Nephron progenitor cell (in vitro differentiated cells): ENCODE measurements at regions not wholly inside any gene's neighbourhood (a gene's known extent, or its start where the extent isn't known, plus 50 kb on each side); places are given as distances from the start of the nearest gene placed in this dataset.
"Not testable (repeated sequence)": the region's sequence is repeated elsewhere in the genome, so short reads cannot be mapped to it uniquely, and the experiment has no call there.

Experiments
- DNase-seq: peaks from one replicate; pipeline ENCODE4 v3.0.0; 2021
- H3K27ac Mint-ChIP-seq: 2 replicates; pipeline ENCODE4 v1.8.0; 2021; ENCODE audit warnings: mild to moderate bottlenecking, moderate library complexity, mixed read lengths
- H3K27me3 Mint-ChIP-seq: 2 replicates; pipeline ENCODE4 v1.8.0; 2021; ENCODE audit warnings: mild to moderate bottlenecking, low read depth, mixed read lengths; ENCODE audit not compliant: poor library complexity
- H3K36me3 Mint-ChIP-seq: 2 replicates; pipeline ENCODE4 v1.8.0; 2021; ENCODE audit warnings: low read depth, mixed read lengths
- H3K4me1 Mint-ChIP-seq: 2 replicates; pipeline ENCODE4 v1.8.0; 2021; ENCODE audit warnings: mixed read lengths
- H3K4me3 Mint-ChIP-seq: 2 replicates; pipeline ENCODE4 v1.8.0; 2021; ENCODE audit warnings: mild to moderate bottlenecking, moderate library complexity, mixed read lengths
- H3K9me3 Mint-ChIP-seq: 2 replicates; pipeline ENCODE4 v1.8.0; 2021; ENCODE audit warnings: mild to moderate bottlenecking, moderate library complexity, mixed read lengths
- TF ChIP-seq, protein P1 (sequence below): fragments of 200-600 bp; sonication (generic); IDR thresholded peaks from 2 replicates; pipeline ENCODE4 v1.5.0; 2021; ENCODE audit warnings: antibody characterized with exemption

DNA sequence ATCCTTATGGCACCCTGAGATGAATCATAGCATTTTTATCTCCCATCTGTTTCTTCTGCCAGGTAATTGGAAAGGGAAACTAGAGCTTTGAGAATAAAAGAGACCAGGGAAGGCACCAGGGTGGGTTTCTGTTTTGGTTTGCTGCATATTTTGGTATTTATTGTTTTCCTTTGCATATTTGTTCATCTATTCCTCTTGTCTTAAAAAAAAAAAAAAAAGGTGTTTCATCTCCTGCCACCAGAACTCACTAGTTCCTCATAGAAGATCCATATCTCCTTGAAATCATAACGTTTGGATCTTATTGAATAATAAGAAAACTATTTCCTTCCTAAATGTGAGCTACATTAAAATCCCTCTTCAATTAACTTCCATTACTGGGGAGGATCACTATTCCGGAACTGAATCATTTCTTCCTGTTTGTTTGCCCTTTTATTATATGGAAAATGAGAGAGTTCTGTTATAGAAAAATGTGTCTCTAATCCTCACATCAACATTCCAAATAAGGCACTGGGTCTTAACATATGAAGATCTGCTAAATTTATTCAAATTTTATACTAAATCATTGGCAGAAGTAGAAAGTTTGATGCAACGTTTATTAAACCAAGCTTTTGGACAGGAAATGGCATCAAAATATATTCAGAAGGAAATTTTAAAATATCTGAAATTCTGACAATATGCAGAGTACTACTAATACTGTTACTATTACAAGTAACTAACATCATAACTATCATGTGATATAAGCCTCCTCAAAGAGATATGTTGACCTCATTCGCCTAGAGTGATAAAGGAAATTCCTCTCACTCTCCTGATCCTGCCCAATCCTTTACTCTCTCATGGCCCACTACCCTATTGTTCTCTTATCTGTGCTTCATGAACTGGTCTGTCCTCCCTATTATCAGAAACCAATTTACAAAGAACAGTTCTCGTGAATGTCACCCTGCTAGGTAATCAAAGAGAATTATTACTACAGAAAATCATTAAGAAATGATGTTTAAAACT lies 229.4 kb upstream of the RSPO3 start:
- H3K4me1 Mint-ChIP-seq, result no peaks in the 10 kb centered on the region

DNA sequence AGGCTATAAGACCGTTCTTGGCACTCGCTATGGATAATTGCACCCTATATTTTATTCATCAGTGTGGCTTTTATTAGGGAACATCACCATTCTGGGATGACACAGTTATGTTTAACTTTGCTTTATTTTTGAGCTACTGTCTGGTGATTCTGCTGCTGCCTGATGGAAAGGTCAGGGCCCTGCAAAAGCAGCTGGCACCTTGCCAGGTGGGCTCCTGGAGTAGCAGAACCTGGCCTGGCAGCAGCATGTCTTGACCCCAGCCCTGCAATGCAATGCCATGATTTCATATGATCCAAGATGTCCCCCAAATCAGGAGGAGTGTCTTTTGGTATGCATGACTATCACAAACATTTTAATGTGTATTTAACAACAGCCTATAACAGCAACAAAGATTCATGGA lies 228.4 kb upstream of the RSPO3 start:
- TF ChIP-seq, protein P1, sequence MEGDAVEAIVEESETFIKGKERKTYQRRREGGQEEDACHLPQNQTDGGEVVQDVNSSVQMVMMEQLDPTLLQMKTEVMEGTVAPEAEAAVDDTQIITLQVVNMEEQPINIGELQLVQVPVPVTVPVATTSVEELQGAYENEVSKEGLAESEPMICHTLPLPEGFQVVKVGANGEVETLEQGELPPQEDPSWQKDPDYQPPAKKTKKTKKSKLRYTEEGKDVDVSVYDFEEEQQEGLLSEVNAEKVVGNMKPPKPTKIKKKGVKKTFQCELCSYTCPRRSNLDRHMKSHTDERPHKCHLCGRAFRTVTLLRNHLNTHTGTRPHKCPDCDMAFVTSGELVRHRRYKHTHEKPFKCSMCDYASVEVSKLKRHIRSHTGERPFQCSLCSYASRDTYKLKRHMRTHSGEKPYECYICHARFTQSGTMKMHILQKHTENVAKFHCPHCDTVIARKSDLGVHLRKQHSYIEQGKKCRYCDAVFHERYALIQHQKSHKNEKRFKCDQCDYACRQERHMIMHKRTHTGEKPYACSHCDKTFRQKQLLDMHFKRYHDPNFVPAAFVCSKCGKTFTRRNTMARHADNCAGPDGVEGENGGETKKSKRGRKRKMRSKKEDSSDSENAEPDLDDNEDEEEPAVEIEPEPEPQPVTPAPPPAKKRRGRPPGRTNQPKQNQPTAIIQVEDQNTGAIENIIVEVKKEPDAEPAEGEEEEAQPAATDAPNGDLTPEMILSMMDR, result no peak
- Mint-ChIP-seq H3K27ac (no peak overlapping the region), H3K36me3 (peaks cover 12% of the 10 kb centered on the region), H3K9me3 (peaks cover 16% of the 10 kb centered on the region), H3K27me3 (no peaks in the 10 kb centered on the region), H3K4me3 (no peak overlapping the region), H3K4me1 (no peaks in the 10 kb centered on the region)
- DNase-seq, result no peak

More for the DNA sequence above, 229.4 kb upstream of the RSPO3 start:
- Mint-ChIP-seq H3K27ac (no peak overlapping the region), H3K27me3 (no peaks in the 10 kb centered on the region), H3K9me3 (peaks cover 19% of the 10 kb centered on the region), H3K4me3 (no peak overlapping the region), H3K36me3 (peaks cover 15% of the 10 kb centered on the region)
- no peak for DNase-seq
- TF ChIP-seq, protein P1, result no peak

DNA sequence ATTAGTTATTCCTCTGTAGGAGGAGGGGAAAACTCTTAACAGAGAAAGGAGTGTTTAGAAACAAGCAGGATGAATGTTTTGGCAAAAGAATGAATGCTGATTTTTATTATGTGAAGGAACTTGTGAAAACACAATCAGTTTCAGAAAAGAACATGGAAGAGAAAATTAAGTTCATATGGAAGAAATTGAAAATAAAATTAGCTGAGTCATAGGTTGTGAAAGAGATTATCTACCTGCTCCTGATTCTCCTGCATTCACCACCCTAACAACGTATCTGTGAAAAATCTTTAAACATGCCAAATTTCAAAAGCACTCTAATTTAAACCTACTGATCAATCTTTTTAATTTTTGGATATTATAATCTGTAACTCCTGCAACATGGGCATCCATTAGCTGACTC lies 227.3 kb upstream of the RSPO3 start:
- DNase-seq, result no peak
- TF ChIP-seq, protein P1, result no peak
- H3K4me3 Mint-ChIP-seq, result no peak overlapping the region
- H3K4me1 Mint-ChIP-seq, result no peaks in the 10 kb centered on the region
- H3K36me3 Mint-ChIP-seq, result peaks cover 12% of the 10 kb centered on the region
- no peaks in the 10 kb centered on the region for H3K27me3 Mint-ChIP-seq
- peaks cover 16% of the 10 kb centered on the region for H3K9me3 Mint-ChIP-seq
- no peak overlapping the region for H3K27ac Mint-ChIP-seq

DNA sequence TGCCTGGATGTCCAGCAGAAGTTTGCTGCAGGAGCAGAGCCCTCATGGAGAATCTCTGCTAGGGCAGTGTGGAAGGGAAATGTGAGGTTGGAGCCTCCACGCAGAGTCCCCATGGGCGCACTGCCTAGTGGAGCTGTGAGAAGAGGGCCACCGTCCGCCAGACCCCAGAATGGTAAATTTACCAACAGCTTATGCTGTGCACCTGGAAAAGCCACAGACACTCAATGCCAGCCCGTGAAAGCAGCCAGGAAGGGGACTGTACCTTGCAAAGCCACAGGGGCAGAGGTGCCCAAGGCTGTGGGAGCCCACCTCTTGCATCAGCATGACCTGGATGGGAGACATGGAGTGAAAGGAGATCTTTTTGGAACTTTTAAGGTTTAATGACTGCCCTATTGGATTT lies 225.6 kb upstream of the RSPO3 start:
- not testable (repeated sequence) for H3K27me3 Mint-ChIP-seq, H3K4me3 Mint-ChIP-seq, DNase-seq, H3K4me1 Mint-ChIP-seq, H3K27ac Mint-ChIP-seq
- Mint-ChIP-seq H3K36me3 (peaks cover 12% of the 10 kb centered on the region), H3K9me3 (peaks cover 16% of the 10 kb centered on the region)

DNA sequence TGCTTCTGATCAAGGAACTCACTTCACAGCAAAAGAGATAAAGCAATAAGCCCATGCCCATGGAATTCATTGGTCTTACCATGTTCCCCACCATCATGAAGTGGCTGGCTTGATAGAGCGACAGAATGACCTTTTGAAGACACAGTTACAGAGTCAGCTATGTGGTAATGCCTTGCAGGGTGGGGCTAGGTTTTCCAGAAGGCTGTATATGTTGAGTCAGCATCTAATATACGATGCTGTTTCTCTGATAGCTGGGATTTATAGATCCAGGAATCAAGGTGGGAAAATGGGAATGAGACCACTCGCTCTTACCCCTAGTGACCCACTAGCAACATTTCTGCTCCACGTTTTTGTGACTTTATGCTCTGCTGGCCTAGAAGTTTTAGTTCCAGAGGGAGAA lies 220.7 kb upstream of the RSPO3 start:
- Mint-ChIP-seq H3K36me3 (no peaks in the 10 kb centered on the region), H3K9me3 (no peaks in the 10 kb centered on the region), H3K27ac (no peak overlapping the region), H3K4me3 (no peak overlapping the region), H3K27me3 (no peaks in the 10 kb centered on the region), H3K4me1 (no peaks in the 10 kb centered on the region)
- TF ChIP-seq, protein P1, result no peak
- no peak for DNase-seq

DNA sequence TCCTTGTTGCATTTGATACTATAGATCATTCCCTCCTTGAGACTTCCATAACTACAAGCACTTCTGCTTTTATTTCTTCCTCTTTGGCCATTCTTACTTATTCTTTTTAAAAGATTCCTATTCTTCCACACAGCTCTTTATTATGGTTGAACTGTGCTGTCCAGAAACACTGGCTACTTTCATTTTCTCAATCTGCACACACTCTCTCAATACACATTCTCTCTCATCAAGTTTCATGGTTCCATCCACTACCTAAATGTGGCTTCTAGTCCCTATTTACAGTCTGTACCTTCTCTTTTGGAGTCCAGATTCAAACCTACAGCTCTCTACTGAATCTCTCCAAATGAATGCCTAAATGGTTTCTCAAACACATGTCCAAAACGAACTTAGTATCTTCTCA lies 214.3 kb upstream of the RSPO3 start:
- Mint-ChIP-seq H3K4me3 (no peak overlapping the region), H3K9me3 (no peaks in the 10 kb centered on the region), H3K27me3 (no peaks in the 10 kb centered on the region), H3K27ac (no peak overlapping the region), H3K4me1 (no peaks in the 10 kb centered on the region), H3K36me3 (no peaks in the 10 kb centered on the region)
- no peak for DNase-seq
- TF ChIP-seq, protein P1, result no peak
